ENCODE measurements at regions not wholly inside any gene's neighbourhood (a gene's known extent, or its start where the extent isn't known, plus 50 kb on each side); places are given as distances from the start of the nearest gene placed in this dataset.

GRCh38 chr12:92089559-92089958 lies 56.1 kb downstream of the BTG1 start:
- peak; percentile 38 for DNase-seq

DNA sequence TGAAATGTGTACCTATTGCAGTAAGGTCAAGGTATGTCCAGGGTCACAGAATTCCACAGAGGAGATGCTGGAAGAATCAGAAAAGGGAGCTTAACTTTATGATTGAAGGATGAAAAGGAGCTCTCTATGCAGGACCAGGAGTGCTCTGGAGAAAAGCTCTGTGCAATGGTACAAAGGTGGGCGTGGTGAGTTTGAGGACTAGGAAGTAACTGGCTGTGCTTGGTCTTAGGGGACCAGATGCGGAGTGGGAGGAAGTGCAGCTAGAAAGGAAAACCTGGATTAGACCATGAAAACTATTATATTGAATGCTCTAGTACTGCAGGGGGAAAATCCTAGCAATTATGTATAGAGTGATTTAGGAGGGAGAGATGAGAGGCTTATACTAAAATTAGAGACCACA lies 56.8 kb downstream of the BTG1 start:
- DNase-seq = peak; percentile 27

DNA sequence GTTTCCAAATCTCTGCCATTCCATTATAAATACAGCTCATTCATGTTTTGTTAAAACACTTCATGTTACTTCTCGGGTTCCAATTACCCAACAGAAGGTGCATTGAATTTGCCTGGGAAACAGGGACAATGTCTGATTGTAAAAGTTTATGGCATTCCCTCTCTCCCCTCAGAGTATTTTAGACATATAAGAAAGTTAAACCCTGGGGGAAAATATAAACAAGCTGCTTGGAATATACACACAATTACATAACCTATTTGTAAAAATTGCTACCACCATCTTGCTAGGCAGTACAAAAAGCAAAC lies 60.0 kb downstream of the BTG1 start:
- no peak for DNase-seq

DNA sequence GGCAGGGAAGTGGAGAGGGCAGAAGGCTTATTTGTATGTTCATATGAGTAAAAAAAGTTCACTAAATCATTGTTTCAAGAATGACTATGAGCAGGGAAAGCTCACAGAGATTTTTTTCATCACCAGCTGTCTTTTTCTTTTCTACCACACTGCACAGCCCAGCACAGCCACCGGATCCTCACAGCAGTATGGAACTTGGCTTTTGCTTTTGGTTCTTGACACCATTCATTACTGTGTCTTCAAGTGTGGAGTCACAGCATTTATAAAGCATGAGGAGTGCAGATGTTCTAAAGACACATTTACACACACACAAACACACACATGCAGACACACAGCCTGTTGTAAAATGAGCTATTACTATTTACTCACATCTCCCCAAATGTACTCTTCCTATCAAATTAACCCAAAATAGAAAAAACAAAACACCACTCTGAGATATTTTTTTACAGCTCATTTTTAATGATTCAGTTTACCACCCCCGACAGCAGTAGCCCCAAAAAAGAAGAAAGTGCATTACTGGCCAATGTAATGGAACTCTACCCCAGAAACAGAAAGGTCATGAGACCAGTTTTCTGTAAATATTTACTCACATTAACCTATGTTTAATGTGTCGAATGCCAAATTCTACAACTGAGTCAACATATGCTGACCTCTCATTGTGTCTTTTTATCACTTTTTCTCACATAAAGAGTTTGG lies 60.5 kb downstream of the BTG1 start:
- no peak for DNase-seq

DNA sequence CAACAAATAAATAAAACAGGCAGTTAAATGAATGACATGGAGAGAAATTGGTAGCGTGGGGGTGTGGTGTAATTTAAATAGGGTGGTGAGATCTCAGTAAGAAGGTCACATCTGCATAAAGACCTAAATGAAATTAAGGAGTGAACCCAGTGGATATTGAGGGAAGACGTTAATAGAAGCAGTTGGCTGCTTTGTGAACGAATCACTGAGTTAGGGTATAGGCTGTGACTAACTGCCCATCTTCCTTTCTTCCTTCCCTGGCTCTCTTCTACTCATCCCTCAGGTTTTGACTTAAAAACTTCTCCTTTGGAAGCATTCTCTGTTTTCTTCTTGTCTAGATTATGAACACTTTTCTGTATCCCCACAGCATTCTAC lies 64.7 kb downstream of the BTG1 start:
- no peak for DNase-seq

DNA sequence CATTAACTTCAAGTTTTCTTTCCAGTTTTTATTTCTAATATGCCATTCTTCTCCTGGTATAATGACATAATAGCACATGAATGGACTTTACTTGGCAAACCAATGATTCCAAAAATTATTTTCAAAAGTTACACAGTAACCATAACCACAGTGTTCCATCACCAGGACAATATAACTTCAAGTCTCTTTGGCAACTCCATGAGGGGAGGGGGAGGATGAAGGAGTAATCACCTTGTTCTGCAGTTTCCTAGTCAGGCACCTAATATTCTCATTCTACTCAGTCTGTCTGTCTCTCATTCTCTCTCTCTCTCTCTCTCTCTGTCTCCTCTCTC lies 66.6 kb downstream of the BTG1 start:
- DNase-seq = no peak

DNA sequence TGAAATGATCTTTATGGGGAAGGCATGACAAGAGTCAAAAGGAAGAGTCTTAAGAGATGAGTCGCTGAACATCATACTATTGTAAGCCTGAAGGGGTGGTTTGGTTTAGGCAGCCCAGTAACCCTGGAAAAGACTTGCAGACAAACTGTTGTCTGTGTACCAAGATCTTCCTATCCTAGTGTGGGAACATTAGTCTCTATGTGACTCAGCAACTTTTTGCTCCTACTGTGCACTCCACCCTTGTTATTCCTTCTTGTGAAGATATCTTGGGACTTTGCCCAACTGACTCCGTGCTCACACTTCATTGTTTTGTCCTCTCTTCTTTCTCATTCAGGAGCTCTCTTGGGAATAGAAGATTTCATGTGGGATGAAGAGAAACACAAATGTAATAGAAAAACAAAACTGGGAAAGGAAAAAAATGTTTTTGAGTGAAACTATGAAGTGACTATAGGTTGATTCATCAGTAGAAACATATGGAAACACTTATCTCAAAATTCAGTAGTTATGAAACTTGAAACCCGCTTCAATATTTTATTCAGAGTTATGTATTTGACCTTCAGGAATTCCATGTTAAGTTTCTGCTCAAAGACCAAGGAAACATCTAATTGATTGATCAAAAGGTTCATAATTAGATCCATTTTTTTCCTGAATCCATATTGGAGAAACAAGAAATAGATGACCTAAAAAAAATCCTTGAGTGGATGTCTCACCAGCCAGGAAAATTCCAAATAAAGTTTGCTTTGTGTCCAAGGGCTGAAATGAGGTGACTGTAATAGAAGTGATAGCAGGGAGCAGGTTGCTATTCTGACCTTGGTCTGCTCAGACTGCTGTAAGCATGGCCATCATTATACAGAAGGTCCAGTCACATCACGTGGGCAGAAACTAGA lies 67.2 kb downstream of the BTG1 start:
- DNase-seq = peak; percentile 71

GRCh38 chr12:92077530-92077929 lies 68.1 kb downstream of the BTG1 start:
- no peak for DNase-seq

GRCh38 chr12:92076101-92076500 lies 69.5 kb downstream of the BTG1 start:
- no peak for DNase-seq

DNA sequence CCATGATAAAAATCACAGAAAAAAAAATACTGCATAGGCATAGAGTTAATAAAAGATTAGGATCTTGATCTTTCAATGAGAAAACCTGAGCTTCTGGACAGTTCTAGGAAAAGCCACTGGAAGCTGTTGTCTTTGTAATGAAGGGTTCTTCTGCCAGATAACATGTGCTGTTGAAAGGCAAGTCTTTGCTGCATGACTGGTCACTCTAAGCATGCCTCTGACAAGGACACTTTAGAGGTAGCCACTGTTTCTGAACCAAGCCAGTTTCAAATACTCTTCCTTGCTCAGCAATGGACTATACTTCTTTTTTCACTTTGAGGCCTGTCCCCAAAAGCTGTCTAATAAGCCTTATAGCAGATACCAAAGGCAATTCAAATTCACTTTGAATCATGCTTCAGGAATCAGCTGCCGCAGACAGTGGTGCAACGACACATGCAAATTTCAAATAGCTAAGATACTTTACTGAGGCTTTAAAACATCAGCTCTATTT lies 70.2 kb downstream of the BTG1 start:
- DNase-seq = no peak

GRCh38 chr12:92074889-92075288 lies 70.8 kb downstream of the BTG1 start:
- DNase-seq = no peak

GRCh38 chr12:92073094-92073493 lies 72.6 kb downstream of the BTG1 start:
- DNase-seq = peak; percentile 57

- no peak for DNase-seq
Measured at GRCh38 chr12:92072112-92072511, 73.5 kb downstream of the BTG1 start.

- peak; percentile 96 for DNase-seq
Measured at GRCh38 chr12:92070864-92071445, 74.7 kb downstream of the BTG1 start.

GRCh38 chr12:92070054-92070863 lies 75.4 kb downstream of the BTG1 start:
- DNase-seq = no peak

DNA sequence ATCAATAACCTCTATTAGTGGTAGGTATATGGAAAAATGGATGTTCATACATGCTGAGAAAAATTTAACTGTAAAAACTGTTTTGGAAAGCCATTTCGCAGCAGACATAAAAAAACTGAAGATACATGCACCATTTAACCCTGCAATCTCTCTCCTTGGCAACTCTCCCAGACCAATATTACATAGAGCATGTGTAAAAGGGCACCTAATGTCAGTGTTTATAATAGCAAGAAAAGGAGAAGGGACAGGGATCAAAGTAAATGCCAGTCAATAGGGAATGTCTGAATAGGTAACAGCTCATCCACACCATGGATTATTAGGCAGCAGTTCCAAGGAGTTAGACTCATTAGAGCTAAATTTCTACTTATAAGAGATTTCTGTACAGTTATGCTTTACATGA lies 77.2 kb downstream of the BTG1 start:
- no peak for DNase-seq

DNA sequence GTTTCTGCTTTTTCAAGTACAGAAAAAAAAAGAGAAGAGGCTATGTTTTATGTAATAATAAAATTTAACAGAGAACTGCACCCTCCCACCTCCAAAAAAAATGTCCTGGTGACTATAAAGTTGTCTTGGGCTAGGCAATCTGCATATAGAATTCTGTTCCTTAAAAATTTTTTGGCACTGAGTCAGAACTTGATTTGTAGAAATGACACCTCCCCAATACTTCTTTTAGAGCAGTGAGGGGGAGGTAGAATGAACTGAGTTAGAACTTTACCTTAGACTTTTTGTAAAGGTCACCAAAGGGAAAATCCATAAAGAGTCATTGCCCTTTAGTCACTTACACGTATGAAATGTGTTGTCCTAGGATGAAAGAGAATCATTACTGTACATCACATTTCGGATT lies 80.0 kb downstream of the BTG1 start:
- DNase-seq = peak; percentile 82

GRCh38 chr12:92065018-92065499 lies 80.6 kb downstream of the BTG1 start:
- peak; percentile 87 for DNase-seq

DNA sequence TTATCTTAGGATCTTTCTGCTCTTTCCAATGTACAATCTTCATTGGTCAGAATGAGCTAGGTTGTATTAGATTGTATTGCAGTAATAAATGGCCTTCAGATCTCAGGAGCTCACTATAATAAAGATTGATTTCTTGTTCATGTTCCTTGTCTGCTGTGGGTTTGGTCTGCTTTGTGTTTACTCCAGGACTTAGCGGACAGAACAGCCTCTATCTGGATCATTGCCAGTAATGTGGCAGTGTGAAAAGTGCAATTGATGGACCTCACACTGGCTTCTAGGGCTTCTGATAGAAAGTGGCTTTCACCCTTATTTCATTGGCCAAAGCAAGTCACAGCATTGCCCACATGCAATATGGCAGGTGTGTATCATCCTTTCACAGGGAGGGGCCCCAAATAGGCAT lies 81.2 kb downstream of the BTG1 start:
- DNase-seq = no peak

DNA sequence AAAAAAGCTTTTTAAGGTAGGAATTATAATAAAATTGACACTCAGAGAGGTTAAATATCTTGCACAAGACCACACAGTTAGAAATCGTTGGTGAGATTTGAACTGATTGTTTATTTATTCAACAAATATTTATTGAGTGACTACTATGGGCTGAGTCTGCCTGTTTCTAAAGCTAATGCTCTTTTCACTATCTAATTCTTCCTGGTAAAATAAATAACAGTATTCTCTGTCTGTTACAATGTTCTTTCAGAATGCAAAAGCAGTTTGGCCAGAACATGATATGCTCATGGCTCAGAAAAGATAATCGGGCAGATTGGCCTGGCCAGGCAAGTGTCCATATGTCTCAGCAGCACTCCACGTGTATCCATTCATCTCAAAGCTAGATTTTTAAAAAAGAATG lies 82.0 kb downstream of the BTG1 start:
- no peak for DNase-seq

GRCh38 chr12:92062539-92063493 lies 82.8 kb downstream of the BTG1 start:
- no peak for DNase-seq

- DNase-seq = no peak
Measured at GRCh38 chr12:92061061-92061460, 84.6 kb downstream of the BTG1 start.

Measured in inflammatory macrophage treated with lipopolysaccharide for 4 hours (primary cell).